Transverse colon (tissue), 4 donors: ENCODE measurements at regions not wholly inside any gene's neighbourhood (a gene's known extent, or its start where the extent isn't known, plus 50 kb on each side); places are given as distances from the start of the nearest gene placed in this dataset.

Experiments
- EP300 ChIP-seq: sonication (generic); formaldehyde crosslinking; IDR thresholded peaks from one replicate; pipeline ENCODE4 v1.6.1; 2017; ENCODE audit warnings: antibody characterized with exemption, low read depth
- POLR2A ChIP-seq: fragments of 450-650 bp; IDR thresholded peaks from one replicate; pipeline ENCODE4 v1.6.1; 2016; ENCODE audit warnings: antibody characterized with exemption, mild to moderate bottlenecking, moderate library complexity
- POLR2AphosphoS5 ChIP-seq, 3 donors: sonication (generic); formaldehyde crosslinking; IDR thresholded peaks; one replicate each; pipeline ENCODE4 v1.6.1; 2016; ENCODE audit warnings: antibody characterized with exemption in 3 of 3
- TF ChIP-seq, protein P1 (sequence below), 5 experiments: fragments of 200-600 bp in 3 of 5; fragments of 450-650 bp in 2 of 5; sonication (generic) in 3 of 5; IDR thresholded peaks; 1 replicate in 2 of 5; 2 replicates in 3 of 5; pipeline ENCODE4 v1.5.1; 2016 to 2017; ENCODE audit warnings: antibody characterized with exemption in 5 of 5, inconsistent platforms in 3 of 5, mild to moderate bottlenecking in 2 of 5, moderate library complexity in 1 of 5

DNA sequence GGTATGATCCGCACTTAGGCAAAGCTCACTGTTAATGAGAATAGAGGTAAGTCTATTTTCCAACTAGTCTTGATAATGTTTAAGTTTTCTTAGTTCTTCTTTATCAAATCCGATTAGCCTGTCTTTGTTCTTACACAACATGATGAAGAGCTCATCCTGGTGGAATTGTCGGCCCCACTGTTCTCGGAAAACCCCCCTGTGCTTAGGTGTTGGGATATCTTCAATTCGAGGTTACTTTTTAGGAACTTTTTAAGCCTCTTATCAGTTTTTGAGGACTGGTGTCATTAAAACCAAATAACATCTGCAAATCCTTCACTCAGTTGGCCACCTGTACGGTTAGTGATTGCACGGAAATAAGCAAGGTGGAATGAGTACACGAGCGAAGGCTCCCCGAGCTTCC, 60.7 kb upstream of the KIF26B start:
- TF ChIP-seq, protein P1, sequence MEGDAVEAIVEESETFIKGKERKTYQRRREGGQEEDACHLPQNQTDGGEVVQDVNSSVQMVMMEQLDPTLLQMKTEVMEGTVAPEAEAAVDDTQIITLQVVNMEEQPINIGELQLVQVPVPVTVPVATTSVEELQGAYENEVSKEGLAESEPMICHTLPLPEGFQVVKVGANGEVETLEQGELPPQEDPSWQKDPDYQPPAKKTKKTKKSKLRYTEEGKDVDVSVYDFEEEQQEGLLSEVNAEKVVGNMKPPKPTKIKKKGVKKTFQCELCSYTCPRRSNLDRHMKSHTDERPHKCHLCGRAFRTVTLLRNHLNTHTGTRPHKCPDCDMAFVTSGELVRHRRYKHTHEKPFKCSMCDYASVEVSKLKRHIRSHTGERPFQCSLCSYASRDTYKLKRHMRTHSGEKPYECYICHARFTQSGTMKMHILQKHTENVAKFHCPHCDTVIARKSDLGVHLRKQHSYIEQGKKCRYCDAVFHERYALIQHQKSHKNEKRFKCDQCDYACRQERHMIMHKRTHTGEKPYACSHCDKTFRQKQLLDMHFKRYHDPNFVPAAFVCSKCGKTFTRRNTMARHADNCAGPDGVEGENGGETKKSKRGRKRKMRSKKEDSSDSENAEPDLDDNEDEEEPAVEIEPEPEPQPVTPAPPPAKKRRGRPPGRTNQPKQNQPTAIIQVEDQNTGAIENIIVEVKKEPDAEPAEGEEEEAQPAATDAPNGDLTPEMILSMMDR (IDR thresholded peaks at IDR 0.05): no peak
- no peak for TF ChIP-seq POLR2A
- no peak for TF ChIP-seq EP300
- no peak for TF ChIP-seq POLR2AphosphoS5 (IDR thresholded peaks at IDR 0.05)
